ENCODE measurements at regions not wholly inside any gene's neighbourhood (a gene's known extent, or its start where the extent isn't known, plus 50 kb on each side); places are given as distances from the start of the nearest gene placed in this dataset.

- no peak for TF ChIP-seq POLR2A (IDR thresholded peaks at IDR 0.05; ENCODE audit: low read depth, low read length)
- TF ChIP-seq CTCF (IDR thresholded peaks at IDR 0.05; ENCODE audit: extremely low read depth in 1 of 2, insufficient read depth in 1 of 2, low read depth in 1 of 2, low read length in 2 of 2) = no peak
- no peak for TF ChIP-seq POLR2AphosphoS5 (IDR thresholded peaks at IDR 0.05; ENCODE audit: insufficient read depth, low read depth, low read length)
- no peak for TF ChIP-seq MAX (IDR thresholded peaks at IDR 0.05; ENCODE audit: insufficient read depth, insufficient read length)
- TF ChIP-seq EZH2 (IDR thresholded peaks at IDR 0.05; ENCODE audit: borderline replicate concordance, low read depth, low read length, severe bottlenecking) = no peak
- no peak for TF ChIP-seq MYC (IDR thresholded peaks at IDR 0.05; ENCODE audit: low read depth, low read length)
- TF ChIP-seq JUN (IDR thresholded peaks at IDR 0.05; ENCODE audit: borderline replicate concordance, insufficient read depth, insufficient read length, low read depth) = no peak
- no peak for TF ChIP-seq GATA2 (IDR thresholded peaks at IDR 0.05; ENCODE audit: insufficient read depth, insufficient read length, low read depth, low read length)
- no peak for TF ChIP-seq FOS (IDR thresholded peaks at IDR 0.05; ENCODE audit: borderline replicate concordance, insufficient read depth, low read length)
Measured at GRCh38 chr13:30081331-30081730, 226.0 kb downstream of the KATNAL1 start.
